ENCODE measurements at regions not wholly inside any gene's neighbourhood (a gene's known extent, or its start where the extent isn't known, plus 50 kb on each side); places are given as distances from the start of the nearest gene placed in this dataset.

GRCh38 chr12:127438512-127439244, 828.3 kb upstream of the TMEM132C start:
- no peak overlapping the region for H3K4me3 ChIP-seq
- H3K27ac ChIP-seq (ENCODE audit: low read depth in 1 of 2, low read length in 1 of 2) = no peak overlapping the region
- DNase-seq = no peak
- no peaks in the 10 kb centered on the region for H3K27me3 ChIP-seq (ENCODE audit: control insufficient read depth in 3 of 3, insufficient read depth in 3 of 3, low read length in 2 of 3)
- TF ChIP-seq CTCF (IDR thresholded peaks at IDR 0.05; ENCODE audit: control extremely low read depth, extremely low read depth) = no peak
- H3K9me3 ChIP-seq (ENCODE audit: control insufficient read depth in 4 of 4, insufficient read depth in 3 of 4, low read length in 3 of 4) = peaks cover 0 to 9% (median 5%) of the 10 kb centered on the region in 4 donors
- H3K4me1 ChIP-seq (ENCODE audit: control insufficient read depth in 5 of 5, insufficient read depth in 5 of 5, low read length in 5 of 5) = no peaks in the 10 kb centered on the region
- no peak overlapping the region for H3K9ac ChIP-seq (ENCODE audit: insufficient read depth in 1 of 2, low read length in 2 of 2)
- no peaks in the 10 kb centered on the region for H3K36me3 ChIP-seq (ENCODE audit: control insufficient read depth in 4 of 4, insufficient read depth in 4 of 4, low read length in 4 of 4)
- ATAC-seq (ENCODE audit: insufficient read depth, low FRiP score) = no peak
- 87 to 94% methylated on average over 3 of the region's 3 CpGs for WGBS, 2 donors

GRCh38 chr12:127445581-127446139, 821.3 kb upstream of the TMEM132C start:
- 52 to 67% methylated on average over 4 of the region's 4 CpGs for WGBS, 2 donors
- H3K4me1 ChIP-seq (ENCODE audit: control insufficient read depth in 5 of 5, insufficient read depth in 5 of 5, low read length in 5 of 5) = no peaks in the 10 kb centered on the region
- ATAC-seq (ENCODE audit: insufficient read depth, low FRiP score) (no peak), DNase-seq (no peak)
- no peaks in the 10 kb centered on the region for H3K36me3 ChIP-seq (ENCODE audit: control insufficient read depth in 4 of 4, insufficient read depth in 4 of 4, low read length in 4 of 4)
- H3K9me3 ChIP-seq (ENCODE audit: control insufficient read depth in 4 of 4, insufficient read depth in 3 of 4, low read length in 3 of 4) = peaks cover 0 to 4% (median 2%) of the 10 kb centered on the region in 4 donors
- H3K27me3 ChIP-seq (ENCODE audit: control insufficient read depth in 3 of 3, insufficient read depth in 3 of 3, low read length in 2 of 3) = no peaks in the 10 kb centered on the region
- no peak for TF ChIP-seq CTCF (IDR thresholded peaks at IDR 0.05; ENCODE audit: control extremely low read depth, extremely low read depth)
- H3K9ac ChIP-seq (ENCODE audit: insufficient read depth in 1 of 2, low read length in 2 of 2) = no peak overlapping the region
- H3K27ac ChIP-seq (ENCODE audit: low read depth in 1 of 2, low read length in 1 of 2) = no peak overlapping the region
- no peak overlapping the region for H3K4me3 ChIP-seq

GRCh38 chr12:127448906-127449305, 818.1 kb upstream of the TMEM132C start:
- Histone ChIP-seq H3K36me3 (ENCODE audit: control insufficient read depth in 4 of 4, insufficient read depth in 4 of 4, low read length in 4 of 4) (no peaks in the 10 kb centered on the region), H3K27me3 (ENCODE audit: control insufficient read depth in 3 of 3, insufficient read depth in 3 of 3, low read length in 2 of 3) (peaks cover under 1 to 7% (median 4%) of the 10 kb centered on the region in 3 donors), H3K9me3 (ENCODE audit: control insufficient read depth in 4 of 4, insufficient read depth in 3 of 4, low read length in 3 of 4) (peaks cover 0 to 2% (median 0%) of the 10 kb centered on the region in 4 donors), H3K4me1 (ENCODE audit: control insufficient read depth in 5 of 5, insufficient read depth in 5 of 5, low read length in 5 of 5) (no peaks in the 10 kb centered on the region), H3K27ac (ENCODE audit: low read depth in 1 of 2, low read length in 1 of 2) (no peak overlapping the region), H3K4me3 (no peak overlapping the region), H3K9ac (ENCODE audit: insufficient read depth in 1 of 2, low read length in 2 of 2) (no peak overlapping the region)
- ATAC-seq (ENCODE audit: insufficient read depth, low FRiP score) (no peak), DNase-seq (no peak)
- WGBS, 2 donors = 65 to 72% methylated on average over 5 of the region's 5 CpGs
- no peak for TF ChIP-seq CTCF (IDR thresholded peaks at IDR 0.05; ENCODE audit: control extremely low read depth, extremely low read depth)
